GM19099 (cell line): ENCODE measurements at regions not wholly inside any gene's neighbourhood (a gene's known extent, or its start where the extent isn't known, plus 50 kb on each side); places are given as distances from the start of the nearest gene placed in this dataset.

ENCODE experiments used
- POLR2A ChIP-seq: IDR thresholded peaks from 3 replicates; pipeline ENCODE4 v1.6.1; 2011; ENCODE audit warnings: low read depth; ENCODE audit not compliant: insufficient read length; ENCODE audit errors: extremely low read depth

DNA sequence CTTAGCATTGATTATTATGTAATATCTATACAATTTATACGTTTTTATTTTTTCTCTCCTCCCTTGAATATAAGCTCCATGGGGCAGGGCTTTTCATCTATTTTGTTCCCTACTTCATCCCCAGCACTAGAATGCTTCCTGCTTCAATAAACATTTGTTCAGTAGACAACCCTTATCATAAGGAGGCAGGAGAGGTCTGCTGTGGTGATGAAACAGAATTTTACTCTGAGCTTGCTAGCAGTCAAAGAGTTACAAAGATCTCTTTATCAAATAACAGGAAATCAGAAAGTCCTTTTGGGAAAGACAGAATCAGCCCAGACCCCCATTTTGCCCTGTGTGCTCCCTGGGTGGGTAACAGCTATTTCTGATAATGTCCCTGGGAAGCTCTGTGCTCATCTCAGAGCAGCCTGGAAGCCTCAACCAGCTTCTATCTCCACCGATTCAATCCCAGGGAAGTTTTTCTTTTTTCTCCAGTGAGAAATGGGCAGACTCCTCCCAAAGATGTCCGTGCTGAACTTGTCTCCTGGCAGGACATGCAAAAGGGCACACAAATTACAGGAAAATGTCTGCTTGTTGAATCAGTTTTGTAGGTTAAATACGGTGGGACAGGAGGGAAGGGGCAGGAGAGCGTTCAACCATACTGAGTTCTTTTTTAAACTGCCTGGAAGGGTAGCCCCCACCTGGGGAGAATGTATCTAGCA is 84.7 kb upstream of the PKDCC start:
- TF ChIP-seq POLR2A: no peak

DNA sequence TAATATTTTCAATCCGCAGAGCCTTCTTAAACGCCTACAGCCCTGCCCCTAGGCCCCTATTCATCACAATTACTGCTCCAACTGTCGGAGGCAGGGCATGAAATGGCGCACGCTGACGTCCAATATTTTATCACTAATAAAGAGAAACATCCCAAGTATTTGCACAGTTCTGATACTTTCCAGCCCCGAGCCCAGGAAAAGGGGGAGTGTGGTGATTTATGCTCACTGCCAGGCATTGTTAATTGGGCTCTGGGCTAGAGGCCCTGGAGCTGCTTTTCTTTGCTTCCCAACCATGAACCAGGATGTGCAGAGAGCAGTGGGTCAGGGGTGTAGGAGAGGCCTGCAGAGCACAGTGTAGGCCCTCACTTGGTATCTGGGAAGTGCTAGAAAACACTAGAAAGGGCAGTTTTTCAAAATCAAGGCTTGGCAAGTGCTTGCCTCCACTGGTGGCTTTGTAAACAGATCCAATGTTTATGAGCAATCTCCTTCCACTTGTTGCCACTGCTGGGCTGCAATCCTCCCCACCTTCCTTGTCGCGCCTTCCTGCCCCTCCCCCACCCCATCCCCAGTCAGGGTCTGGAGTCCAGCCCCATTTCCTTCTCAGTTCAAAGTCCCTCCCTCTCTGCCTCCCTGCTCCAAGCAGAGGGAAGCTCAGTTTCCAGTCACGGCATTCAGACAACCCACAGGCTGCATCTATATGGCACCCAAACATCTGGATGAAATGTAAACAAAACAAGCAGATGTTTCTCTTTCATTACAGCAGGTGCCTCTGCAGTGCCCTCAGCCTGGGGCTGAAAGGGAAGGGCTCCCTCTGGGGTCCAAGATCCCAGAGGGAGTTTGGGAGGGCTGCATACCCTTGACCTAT is 83.9 kb upstream of the PKDCC start:
- no peak for TF ChIP-seq POLR2A

DNA sequence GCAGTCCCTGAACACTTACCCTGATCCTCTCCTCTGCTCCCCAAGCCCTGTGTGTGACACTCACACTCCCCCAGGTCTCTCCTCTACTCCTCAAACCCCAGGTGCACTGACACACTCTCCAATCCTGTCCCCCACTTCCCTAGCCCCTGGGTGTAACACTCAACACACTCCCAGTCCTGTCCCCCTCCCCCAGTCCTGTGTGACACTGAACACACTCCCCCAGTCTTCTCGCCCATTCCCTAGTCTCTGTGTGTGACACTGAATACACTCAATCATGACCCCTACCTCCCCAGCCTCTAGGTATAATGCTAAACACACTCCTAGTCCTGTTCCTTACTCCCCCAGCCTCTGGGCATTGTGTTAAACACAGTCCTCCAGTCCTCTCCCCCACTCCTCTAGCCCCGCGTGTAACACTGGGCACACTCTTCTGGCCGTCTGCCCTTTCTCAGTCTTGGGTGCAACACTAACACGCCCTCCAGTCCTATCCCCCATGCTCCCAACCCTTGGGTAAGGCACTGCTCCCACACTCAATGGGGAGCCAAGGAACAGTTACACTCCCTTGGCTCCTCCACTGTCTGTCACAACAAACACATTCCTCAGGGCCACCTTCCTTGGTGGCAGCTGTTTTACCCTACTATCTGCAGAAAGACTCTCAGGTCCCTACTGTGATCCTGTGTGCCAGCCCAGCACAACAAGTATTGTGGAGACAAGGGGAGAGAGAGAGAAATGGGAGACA is 82.5 kb upstream of the PKDCC start:
- TF ChIP-seq POLR2A: no peak

DNA sequence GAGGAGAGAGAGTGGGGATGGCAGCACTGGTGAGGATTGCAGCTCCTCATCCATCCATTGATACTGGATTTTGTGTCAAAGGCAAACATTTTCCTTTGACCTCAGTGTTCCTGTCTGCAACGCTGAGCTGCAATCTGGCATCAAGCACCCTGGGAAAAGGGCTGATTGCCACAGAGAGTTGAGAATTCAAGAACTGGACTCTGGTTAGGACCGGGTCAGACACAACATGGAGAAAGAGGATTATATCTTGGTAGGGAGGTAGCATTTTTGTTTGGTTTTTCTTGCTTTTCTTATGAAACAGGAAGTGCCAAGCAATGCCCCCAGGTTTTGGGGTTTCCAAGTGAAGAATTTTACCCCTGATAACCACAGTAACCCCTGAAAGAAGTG is 81.9 kb upstream of the PKDCC start:
- no peak for TF ChIP-seq POLR2A

DNA sequence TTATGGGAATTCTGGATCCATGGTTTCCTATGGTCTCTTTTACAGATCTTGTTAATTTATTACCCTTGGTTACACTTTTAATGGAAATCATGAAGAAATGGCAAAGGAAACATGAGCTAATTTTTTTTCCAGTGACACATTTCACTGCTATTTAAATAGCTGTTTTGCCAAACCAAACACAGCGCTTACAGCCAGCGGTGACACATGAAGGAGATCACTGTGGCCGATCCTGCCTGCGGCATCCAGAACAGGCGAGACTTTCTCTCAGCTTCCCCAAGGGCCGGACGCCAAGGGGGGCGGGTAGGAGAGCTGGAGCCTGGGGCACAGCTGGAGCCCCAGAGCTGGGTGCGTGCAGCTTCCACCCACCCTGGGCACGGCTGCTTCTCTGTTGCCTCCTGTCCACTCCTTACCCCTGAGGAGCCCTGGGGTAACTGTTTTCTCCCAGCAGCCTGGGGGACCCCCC is 81.4 kb upstream of the PKDCC start:
- TF ChIP-seq POLR2A: no peak

DNA sequence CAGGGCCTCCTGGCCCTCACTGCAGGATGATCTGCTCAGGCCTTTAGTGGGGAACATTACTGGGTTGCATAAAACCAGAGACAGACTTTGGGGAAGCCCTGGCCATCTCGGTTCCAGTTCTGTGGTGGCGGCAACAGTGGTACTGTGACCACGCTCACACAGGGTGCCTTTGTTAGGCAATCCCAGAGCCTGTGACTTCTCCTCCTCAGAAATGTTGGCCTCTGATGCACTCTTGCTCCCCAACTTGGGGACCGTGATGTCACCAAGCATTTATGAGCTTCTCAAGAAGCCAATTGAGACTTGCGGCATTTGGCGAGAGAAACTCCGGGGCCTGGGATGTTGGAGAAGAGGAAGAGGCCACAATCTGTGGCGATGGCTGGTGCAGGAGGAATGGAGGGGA is 80.9 kb upstream of the PKDCC start:
- TF ChIP-seq POLR2A: no peak

DNA sequence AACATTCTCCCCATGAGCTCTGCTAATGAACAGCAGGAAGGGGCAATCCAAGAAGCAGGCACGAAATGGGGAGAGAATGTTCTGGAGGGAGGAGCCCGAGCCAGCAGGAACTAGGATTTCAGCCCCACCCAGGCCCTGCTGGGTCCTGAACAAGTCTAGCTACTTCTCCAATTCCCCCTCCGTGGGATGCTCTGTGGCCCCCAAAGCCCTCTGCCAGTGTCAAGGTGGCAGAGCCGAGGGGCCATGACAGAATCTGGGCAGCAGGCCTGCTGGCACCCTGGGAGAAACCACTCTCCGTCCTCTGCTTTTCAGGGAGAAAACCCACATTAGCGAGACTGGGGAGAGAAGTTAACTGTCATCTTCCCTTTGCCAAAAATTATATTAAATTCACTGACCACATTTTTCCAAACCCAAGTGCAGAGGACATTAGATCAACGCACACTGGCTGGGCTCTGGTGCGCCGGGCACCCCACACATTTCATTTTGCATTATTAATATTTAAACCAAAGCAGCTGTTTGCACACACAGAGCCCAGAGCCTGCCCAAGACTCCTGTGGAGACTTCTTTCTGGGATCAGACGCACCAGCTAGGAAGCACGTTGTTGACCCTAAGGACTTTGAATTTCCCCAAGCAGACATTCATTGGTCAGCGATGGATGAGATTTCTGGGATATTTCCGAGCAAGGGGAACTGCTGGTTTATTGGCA is 80.2 kb upstream of the PKDCC start:
- no peak for TF ChIP-seq POLR2A

DNA sequence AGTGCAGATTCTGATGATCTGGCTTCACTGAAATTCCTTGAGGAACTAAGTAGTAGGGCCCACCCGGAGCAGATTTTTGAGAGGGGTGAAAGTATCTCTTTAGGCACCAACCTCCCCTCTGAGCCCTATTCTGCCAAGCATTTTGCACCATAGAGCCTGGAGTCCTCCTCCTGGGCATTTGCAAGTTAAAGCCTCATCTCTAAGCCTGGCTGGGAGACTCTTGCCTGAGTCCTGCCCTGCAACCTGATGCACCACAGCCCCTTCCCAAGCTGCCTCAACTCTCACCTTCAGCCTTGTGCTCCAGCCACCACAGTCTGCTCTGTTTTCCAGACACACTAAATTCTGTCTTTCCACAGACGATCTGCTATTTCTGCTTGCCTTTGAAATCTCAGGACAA is 79.6 kb upstream of the PKDCC start:
- no peak for TF ChIP-seq POLR2A

DNA sequence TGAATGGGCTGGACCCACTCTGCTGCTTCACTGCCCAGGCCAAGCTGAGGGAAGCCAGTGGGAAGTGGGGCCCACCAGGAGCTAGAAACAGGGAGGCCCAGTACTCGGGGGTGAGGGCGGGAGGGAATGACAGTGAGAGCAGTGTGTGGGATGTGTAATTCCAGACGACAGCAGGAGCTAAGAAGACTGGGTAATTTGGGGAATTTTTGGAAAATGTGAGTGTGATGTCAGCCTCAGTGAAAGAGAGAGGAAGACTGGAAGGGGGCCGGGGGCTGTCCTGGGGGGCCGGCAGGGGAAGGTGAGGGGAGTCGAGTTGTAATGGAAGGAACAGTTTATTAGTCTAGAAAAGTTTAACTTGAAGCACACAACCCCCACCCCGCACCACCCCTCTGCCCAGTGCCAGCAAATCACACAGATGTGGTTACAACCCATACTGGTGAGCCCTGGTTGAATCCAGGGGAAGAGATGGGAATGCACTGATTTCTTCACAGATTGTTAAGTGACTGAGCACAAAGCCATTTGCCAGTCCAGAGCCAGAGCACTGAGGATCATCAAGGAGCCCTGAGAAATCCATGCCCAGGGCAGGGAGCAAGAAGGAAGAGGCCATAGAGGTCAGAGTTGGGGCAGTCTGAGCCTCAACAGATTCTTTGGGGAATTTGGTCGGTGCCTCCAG is 76.7 kb upstream of the PKDCC start:
- TF ChIP-seq POLR2A: no peak

DNA sequence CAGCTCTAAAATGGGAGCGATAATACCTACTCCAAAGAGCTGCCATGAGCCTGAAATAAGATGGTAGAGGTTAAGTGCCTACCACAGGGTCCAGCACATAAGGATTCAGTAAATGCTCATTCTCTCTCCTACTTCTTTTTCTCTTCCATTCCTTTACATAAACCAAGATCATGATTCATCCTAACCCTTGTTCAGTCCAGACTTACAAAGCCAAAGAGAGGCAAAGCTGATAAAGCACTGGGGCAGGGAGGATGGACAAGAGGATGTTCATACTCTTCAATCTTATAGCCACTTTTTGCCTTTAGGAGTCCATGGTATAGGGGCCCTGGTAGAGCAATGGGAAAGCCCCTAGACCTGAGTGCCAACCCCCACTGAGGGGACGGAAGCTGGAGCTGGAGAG is 75.6 kb upstream of the PKDCC start:
- TF ChIP-seq POLR2A: no peak

DNA sequence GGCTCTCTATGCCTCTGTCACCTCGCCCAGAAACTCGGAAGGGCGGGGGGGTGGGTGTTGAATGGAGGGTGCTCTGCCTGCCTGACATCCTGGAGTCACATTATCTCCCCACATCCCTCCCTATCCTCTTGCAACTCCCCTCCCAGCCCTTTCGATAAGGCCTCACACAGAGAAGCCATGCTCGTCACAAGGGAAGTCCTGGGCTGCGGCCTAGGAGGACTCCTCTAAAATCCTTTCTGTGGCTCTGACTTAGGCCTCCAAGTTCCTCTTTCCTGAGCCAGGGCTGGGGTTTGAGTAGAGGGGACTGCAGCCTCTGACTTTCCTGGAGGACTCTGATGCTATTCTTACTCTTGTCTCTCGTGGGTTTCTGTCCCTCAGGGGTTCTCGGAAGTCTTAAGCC is 75.0 kb upstream of the PKDCC start:
- no peak for TF ChIP-seq POLR2A

DNA sequence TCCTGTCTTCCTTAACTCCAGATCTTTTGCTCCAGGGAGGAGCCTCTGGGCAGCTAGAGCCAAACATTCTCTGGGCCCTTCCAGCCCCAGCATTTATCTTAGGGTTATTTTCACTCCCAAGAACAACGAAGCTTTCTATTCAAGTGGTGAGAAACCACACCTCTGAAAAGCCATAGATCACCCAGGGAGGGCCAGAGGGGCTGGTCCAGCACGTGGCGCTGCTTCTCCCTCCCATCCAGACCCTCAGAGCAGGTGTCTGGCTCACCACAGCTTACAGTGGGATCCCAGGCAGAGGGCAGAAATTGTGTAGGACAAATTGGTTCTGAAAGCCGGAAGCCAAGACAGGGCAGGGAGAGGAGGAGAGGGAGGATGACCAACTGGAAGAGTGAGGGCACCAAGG is 74.0 kb upstream of the PKDCC start:
- no peak for TF ChIP-seq POLR2A

DNA sequence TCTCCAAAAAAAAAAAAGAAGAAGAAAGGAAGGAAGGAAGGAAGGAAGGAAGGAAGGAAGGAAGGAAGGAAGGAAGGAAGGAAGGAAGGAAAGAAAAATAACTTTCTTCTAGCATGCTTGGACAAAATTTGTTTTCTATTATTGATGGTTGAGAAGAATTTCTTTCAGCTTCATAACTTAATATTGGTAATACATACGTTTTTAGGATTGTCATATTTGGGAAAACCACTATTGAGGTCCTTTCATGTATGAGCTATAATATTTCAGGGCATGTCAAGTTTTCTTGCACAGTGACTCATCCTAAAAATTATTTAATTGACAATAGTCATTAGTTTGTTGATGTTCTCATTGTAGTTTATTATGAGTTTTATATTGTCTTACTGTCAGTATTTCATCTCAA is 66.4 kb upstream of the PKDCC start:
- no peak for TF ChIP-seq POLR2A

DNA sequence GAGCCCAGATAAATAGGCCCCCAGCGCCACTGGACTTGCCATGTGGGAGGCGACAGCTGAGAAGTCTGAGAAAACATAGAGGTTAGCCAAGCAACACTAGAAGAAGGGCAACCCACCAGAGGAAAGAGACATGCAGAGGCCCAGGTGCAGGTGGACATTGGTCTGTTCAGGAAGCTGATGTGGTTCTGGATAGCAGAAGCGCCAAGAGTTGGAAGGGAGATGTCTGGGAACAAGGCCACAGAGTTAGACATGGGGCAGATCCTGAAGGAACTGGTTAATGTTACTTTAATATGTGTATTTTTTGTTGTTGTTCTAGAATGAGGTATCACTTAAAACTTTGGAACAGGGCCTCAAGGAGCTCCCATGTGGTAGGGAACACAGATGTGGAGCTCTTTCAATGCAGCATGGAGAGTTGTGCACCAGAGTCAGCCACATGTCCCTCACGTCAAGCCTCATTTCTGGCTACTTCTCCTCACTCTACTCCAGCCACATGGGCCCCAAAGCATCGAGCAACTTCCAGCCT is 62.2 kb upstream of the PKDCC start:
- no peak for TF ChIP-seq POLR2A
